ENCODE measurements at regions not wholly inside any gene's neighbourhood (a gene's known extent, or its start where the extent isn't known, plus 50 kb on each side); places are given as distances from the start of the nearest gene placed in this dataset. TPM values are rescaled to one million over a fixed set of nuclear protein-coding genes. Genes with fewer than 3 reads are reported as not detected.

DNA sequence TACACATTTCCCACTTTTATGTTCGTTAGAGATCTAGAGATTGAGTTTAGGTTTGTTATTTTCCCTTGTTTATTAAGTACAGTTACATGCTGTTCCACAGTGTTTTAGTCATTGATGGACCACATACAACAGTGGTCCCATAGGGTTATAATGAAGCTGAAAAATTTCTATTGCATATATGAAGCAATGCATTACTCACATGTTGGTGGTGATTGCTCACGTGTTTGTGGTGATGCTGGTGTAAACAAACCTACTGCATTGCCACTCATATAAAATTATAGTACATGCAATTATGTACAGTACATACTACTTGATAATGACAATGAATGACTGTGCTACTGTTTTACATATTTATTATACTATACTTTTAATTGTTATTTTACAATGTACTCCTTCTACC, 51.0 kb upstream of the NXPH2 start:
- Histone ChIP-seq H3K4me1 (ENCODE audit: insufficient read depth) (no peaks in the 10 kb centered on the region), H3K27ac (no peak overlapping the region), H3K4me3 (no peak overlapping the region), H3K9me3 (no peaks in the 10 kb centered on the region), H3K36me3 (no peaks in the 10 kb centered on the region), H3K27me3 (no peaks in the 10 kb centered on the region)
- TF ChIP-seq EP300 (IDR thresholded peaks at IDR 0.05), result no peak
- no peak for TF ChIP-seq POLR2A (IDR thresholded peaks at IDR 0.05)
- TF ChIP-seq, protein P1, sequence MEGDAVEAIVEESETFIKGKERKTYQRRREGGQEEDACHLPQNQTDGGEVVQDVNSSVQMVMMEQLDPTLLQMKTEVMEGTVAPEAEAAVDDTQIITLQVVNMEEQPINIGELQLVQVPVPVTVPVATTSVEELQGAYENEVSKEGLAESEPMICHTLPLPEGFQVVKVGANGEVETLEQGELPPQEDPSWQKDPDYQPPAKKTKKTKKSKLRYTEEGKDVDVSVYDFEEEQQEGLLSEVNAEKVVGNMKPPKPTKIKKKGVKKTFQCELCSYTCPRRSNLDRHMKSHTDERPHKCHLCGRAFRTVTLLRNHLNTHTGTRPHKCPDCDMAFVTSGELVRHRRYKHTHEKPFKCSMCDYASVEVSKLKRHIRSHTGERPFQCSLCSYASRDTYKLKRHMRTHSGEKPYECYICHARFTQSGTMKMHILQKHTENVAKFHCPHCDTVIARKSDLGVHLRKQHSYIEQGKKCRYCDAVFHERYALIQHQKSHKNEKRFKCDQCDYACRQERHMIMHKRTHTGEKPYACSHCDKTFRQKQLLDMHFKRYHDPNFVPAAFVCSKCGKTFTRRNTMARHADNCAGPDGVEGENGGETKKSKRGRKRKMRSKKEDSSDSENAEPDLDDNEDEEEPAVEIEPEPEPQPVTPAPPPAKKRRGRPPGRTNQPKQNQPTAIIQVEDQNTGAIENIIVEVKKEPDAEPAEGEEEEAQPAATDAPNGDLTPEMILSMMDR (IDR thresholded peaks at IDR 0.05), result no peak
- intact Hi-C loops (cut with DNase I), result no loop called here
- DNase-seq, result no peak
- WGBS, 3 donors, result 68 to 76% (median 74%) methylated on average over 2 of the region's 2 CpGs

DNA sequence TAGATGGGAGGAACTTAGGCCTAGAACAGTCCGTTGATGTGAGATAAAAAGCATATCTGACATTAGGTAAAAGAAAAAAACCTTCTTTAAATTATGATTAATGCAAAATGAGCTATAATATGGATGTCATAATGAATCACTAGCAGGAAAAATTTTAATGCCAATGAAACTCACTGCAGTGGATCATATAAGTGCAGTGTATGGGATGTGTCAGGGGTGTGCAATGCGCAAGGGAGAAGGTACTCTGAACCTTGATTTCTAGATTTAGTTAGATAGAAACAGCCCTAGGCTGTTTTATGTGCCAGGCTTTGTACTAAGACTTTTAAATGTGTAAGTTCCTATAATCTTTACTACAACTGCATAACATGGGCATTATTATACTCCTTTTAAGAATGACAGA, 50.4 kb upstream of the NXPH2 start:
- no peaks in the 10 kb centered on the region for H3K9me3 ChIP-seq
- 77 to 83% (median 80%) methylated on average over 2 of the region's 2 CpGs for WGBS, 3 donors
- H3K4me3 ChIP-seq, result no peak overlapping the region
- H3K27ac ChIP-seq, result no peak overlapping the region
- no peaks in the 10 kb centered on the region for H3K27me3 ChIP-seq
- H3K4me1 ChIP-seq (ENCODE audit: insufficient read depth), result no peaks in the 10 kb centered on the region
- TF ChIP-seq, protein P1 (IDR thresholded peaks at IDR 0.05), result no peak
- TF ChIP-seq EP300 (IDR thresholded peaks at IDR 0.05) (no peak), POLR2A (IDR thresholded peaks at IDR 0.05) (no peak)
- intact Hi-C loops (cut with DNase I), result no loop called here
- H3K36me3 ChIP-seq, result no peaks in the 10 kb centered on the region
- no peak for DNase-seq

Small RNAs in the stretch of these regions (small RNA-seq; reads per million reads assigned to genes)
- gene RF00139 (not detected), gene RN7SKP286 (not detected)
